ENCODE measurements at regions not wholly inside any gene's neighbourhood (a gene's known extent, or its start where the extent isn't known, plus 50 kb on each side); places are given as distances from the start of the nearest gene placed in this dataset.
A peak's percentile ranks its signal among the peaks of the same experiment; 100 is the strongest.

GRCh38 chr13:44236801-44237207 is 136.8 kb upstream of the SERP2 start:
- TF ChIP-seq CTCF (IDR thresholded peaks at IDR 0.05; ENCODE audit: insufficient read depth, low read depth, low read length) = no peak
- Histone ChIP-seq H3K4me3 (ENCODE audit: low read depth, low read length) (no peak overlapping the region), H3K27me3 (ENCODE audit: control insufficient read depth, insufficient read depth, low read length) (no peaks in the 10 kb centered on the region), H3K36me3 (ENCODE audit: control insufficient read depth, insufficient read depth, low read length) (no peaks in the 10 kb centered on the region)
- ChIA-PET POLR2A (no interaction called here), CTCF (interaction anchor here (0.6 to 1.8 kb wide), 5 partner anchors 8 to 201 kb away, joined by 3 to 4 read pairs (median 4); no protein-coding TSS in a partner anchor)
- DNase-seq (ENCODE audit: low read depth) = no peak

- TF ChIP-seq CTCF (IDR thresholded peaks at IDR 0.05; ENCODE audit: insufficient read depth, low read depth, low read length) = no peak
- Histone ChIP-seq H3K36me3 (ENCODE audit: control insufficient read depth, insufficient read depth, low read length) (no peaks in the 10 kb centered on the region), H3K27me3 (ENCODE audit: control insufficient read depth, insufficient read depth, low read length) (no peaks in the 10 kb centered on the region), H3K4me3 (ENCODE audit: low read depth, low read length) (no peak overlapping the region)
- DNase-seq (ENCODE audit: low read depth) = peak; percentile 78
- ChIA-PET CTCF (interaction anchor here (0.6 to 1.8 kb wide), 5 partner anchors 13 to 200 kb away, joined by 3 to 4 read pairs (median 4); no protein-coding TSS in a partner anchor), POLR2A (no interaction called here)
Measured at GRCh38 chr13:44237276-44237767, 136.3 kb upstream of the SERP2 start.

- no peaks in the 10 kb centered on the region for H3K27me3 ChIP-seq (ENCODE audit: control insufficient read depth, insufficient read depth, low read length)
- no peak overlapping the region for H3K4me3 ChIP-seq (ENCODE audit: low read depth, low read length)
- DNase-seq (ENCODE audit: low read depth) = peak; percentile 49
- no peaks in the 10 kb centered on the region for H3K36me3 ChIP-seq (ENCODE audit: control insufficient read depth, insufficient read depth, low read length)
- ChIA-PET CTCF (interaction anchor here (0.6 to 1.8 kb wide), 3 partner anchors 32 to 178 kb away, joined by 3 to 4 read pairs (median 4); no protein-coding TSS in a partner anchor), POLR2A (no interaction called here)
- no peak for TF ChIP-seq CTCF (IDR thresholded peaks at IDR 0.05; ENCODE audit: insufficient read depth, low read depth, low read length)
Measured at GRCh38 chr13:44237881-44238421, 135.7 kb upstream of the SERP2 start.

GRCh38 chr13:44240611-44241145 is 132.9 kb upstream of the SERP2 start:
- CTCF ChIA-PET = no interaction called here
- POLR2A ChIA-PET = no interaction called here

GRCh38 chr13:44241638-44242037 is 132.0 kb upstream of the SERP2 start:
- Histone ChIP-seq H3K36me3 (ENCODE audit: control insufficient read depth, insufficient read depth, low read length) (no peaks in the 10 kb centered on the region), H3K27me3 (ENCODE audit: control insufficient read depth, insufficient read depth, low read length) (no peaks in the 10 kb centered on the region), H3K4me3 (ENCODE audit: low read depth, low read length) (no peak overlapping the region)
- POLR2A ChIA-PET = no interaction called here
- DNase-seq (ENCODE audit: low read depth) = no peak
- CTCF ChIA-PET = no interaction called here
- TF ChIP-seq CTCF (IDR thresholded peaks at IDR 0.05; ENCODE audit: insufficient read depth, low read depth, low read length) = no peak

More at GRCh38 chr13:44240611-44241145, 132.9 kb upstream of the SERP2 start:
- H3K27me3 ChIP-seq (ENCODE audit: control insufficient read depth, insufficient read depth, low read length) = no peaks in the 10 kb centered on the region
- TF ChIP-seq CTCF (IDR thresholded peaks at IDR 0.05; ENCODE audit: insufficient read depth, low read depth, low read length) = no peak
- H3K4me3 ChIP-seq (ENCODE audit: low read depth, low read length) = no peak overlapping the region
- no peak for DNase-seq (ENCODE audit: low read depth)
- H3K36me3 ChIP-seq (ENCODE audit: control insufficient read depth, insufficient read depth, low read length) = no peaks in the 10 kb centered on the region

All from BJ (cell line).